ENCODE measurements at regions not wholly inside any gene's neighbourhood (a gene's known extent, or its start where the extent isn't known, plus 50 kb on each side); places are given as distances from the start of the nearest gene placed in this dataset.

DNA sequence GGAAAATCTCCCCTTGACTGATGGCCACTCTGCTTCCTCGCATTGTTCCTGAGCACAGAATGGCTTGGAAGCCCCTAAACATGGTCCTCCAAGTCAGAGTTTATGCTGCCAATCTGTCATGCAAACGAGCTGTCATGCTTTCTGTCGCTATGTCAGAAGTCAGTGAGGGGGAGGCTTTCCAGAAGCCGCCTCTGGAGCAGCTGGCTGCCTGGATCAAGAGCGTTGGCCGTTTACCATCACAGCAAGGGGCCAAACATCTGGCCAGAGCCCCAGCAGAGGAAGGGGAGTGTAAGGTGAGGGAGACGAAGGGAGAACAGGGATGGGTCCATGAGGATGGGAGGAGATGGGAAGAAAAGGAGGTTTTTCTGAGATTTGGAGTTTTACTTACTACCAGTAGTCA is 372.6 kb upstream of the NR2F2 start:
- POLR2A ChIA-PET = no interaction called here
- no peak for DNase-seq

DNA sequence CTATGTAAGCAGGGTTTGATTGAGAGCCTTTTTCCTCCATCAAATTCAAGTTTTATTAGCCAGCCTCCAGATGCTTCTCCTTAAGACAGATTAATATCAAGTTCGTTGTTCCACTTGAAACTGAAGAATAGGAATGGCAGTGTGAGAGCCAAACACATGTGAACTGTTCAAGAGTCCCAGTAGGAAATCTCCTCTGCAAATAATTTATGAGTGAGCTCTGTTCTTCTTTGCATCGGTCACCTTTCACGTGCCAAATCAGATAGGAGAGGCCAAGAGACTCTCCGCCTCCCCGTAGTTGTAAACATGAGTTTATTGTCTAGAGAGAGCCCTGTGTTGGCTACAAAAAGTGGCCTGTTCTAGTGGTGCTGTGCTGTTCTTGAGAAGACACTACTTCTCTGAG is 372.1 kb upstream of the NR2F2 start:
- no peak overlapping the region for H3K9ac ChIP-seq
- H3K9me2 ChIP-seq = no peaks in the 10 kb centered on the region
- H4K20me1 ChIP-seq (ENCODE audit: insufficient read depth) = no peaks in the 10 kb centered on the region
- no peaks in the 10 kb centered on the region for H3K27me3 ChIP-seq (ENCODE audit: insufficient read depth)
- WGBS (ENCODE audit: low lambda C conversion rate) = 24% methylated on average over 5 of the region's 5 CpGs
- POLR2A ChIA-PET = no interaction called here
- no peaks in the 10 kb centered on the region for H3K9me3 ChIP-seq
- H3K4me2 ChIP-seq = no peak overlapping the region
- H3K79me2 ChIP-seq (ENCODE audit: insufficient read depth) = no peaks in the 10 kb centered on the region
- DNase-seq = no peak
- CTCF ChIA-PET = no interaction called here
- H3K4me3 ChIP-seq (ENCODE audit: low read depth in 2 of 2, low read length in 1 of 2) = no peak overlapping the region
- no peak overlapping the region for H2AFZ ChIP-seq (ENCODE audit: low read depth)
- no peaks in the 10 kb centered on the region for H3K36me3 ChIP-seq (replicated peaks in 1 of 2; ENCODE audit: control insufficient read depth in 1 of 2, insufficient read depth in 2 of 2, low read length in 1 of 2)
- no peaks in the 10 kb centered on the region for H3K4me1 ChIP-seq (ENCODE audit: control insufficient read depth in 1 of 2, insufficient read depth in 2 of 2, low read depth in 1 of 2, low read length in 1 of 2)
- no peak overlapping the region for H3K27ac ChIP-seq (ENCODE audit: low read depth in 2 of 2, low read length in 1 of 2)
- no peaks in the 10 kb centered on the region for H3F3A ChIP-seq (replicated peaks; ENCODE audit: insufficient read depth)
- no peak for TF ChIP-seq JUND (IDR thresholded peaks at IDR 0.05)
- no peak for TF ChIP-seq TEAD4 (IDR thresholded peaks at IDR 0.05; ENCODE audit: borderline replicate concordance, insufficient read depth)
- no peak for TF ChIP-seq TAF1 (IDR thresholded peaks at IDR 0.05; ENCODE audit: borderline replicate concordance, low read depth, low read length)
- no peak for TF ChIP-seq ELF1 (IDR thresholded peaks at IDR 0.05)
- no peak for TF ChIP-seq GATA2 (CRISPR knock-in tag; IDR thresholded peaks at IDR 0.05)
- TF ChIP-seq RFX5 (IDR thresholded peaks at IDR 0.05; ENCODE audit: low read length) = no peak
- TF ChIP-seq YY1 (IDR thresholded peaks at IDR 0.05; ENCODE audit: low read depth) = no peak
- no peak for TF ChIP-seq MXI1 (IDR thresholded peaks at IDR 0.05; ENCODE audit: low read depth, low read length)
- TF ChIP-seq, protein P1, sequence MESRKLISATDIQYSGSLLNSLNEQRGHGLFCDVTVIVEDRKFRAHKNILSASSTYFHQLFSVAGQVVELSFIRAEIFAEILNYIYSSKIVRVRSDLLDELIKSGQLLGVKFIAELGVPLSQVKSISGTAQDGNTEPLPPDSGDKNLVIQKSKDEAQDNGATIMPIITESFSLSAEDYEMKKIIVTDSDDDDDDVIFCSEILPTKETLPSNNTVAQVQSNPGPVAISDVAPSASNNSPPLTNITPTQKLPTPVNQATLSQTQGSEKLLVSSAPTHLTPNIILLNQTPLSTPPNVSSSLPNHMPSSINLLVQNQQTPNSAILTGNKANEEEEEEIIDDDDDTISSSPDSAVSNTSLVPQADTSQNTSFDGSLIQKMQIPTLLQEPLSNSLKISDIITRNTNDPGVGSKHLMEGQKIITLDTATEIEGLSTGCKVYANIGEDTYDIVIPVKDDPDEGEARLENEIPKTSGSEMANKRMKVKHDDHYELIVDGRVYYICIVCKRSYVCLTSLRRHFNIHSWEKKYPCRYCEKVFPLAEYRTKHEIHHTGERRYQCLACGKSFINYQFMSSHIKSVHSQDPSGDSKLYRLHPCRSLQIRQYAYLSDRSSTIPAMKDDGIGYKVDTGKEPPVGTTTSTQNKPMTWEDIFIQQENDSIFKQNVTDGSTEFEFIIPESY (IDR thresholded peaks at IDR 0.05; ENCODE audit: borderline replicate concordance, low read depth) = no peak
- TF ChIP-seq EP300 (IDR thresholded peaks at IDR 0.05; ENCODE audit: borderline replicate concordance in 1 of 2, low read depth in 1 of 2, low read length in 1 of 2) = no peak
- no peak for TF ChIP-seq CHD2 (IDR thresholded peaks at IDR 0.05; ENCODE audit: low read length, partially characterized antibody)
- no peak for TF ChIP-seq MEF2A (IDR thresholded peaks at IDR 0.05; ENCODE audit: borderline replicate concordance, low read depth)
- TF ChIP-seq POLR2AphosphoS5 (IDR thresholded peaks at IDR 0.05; ENCODE audit: low read depth, low read length) = no peak
- TF ChIP-seq, protein P2, sequence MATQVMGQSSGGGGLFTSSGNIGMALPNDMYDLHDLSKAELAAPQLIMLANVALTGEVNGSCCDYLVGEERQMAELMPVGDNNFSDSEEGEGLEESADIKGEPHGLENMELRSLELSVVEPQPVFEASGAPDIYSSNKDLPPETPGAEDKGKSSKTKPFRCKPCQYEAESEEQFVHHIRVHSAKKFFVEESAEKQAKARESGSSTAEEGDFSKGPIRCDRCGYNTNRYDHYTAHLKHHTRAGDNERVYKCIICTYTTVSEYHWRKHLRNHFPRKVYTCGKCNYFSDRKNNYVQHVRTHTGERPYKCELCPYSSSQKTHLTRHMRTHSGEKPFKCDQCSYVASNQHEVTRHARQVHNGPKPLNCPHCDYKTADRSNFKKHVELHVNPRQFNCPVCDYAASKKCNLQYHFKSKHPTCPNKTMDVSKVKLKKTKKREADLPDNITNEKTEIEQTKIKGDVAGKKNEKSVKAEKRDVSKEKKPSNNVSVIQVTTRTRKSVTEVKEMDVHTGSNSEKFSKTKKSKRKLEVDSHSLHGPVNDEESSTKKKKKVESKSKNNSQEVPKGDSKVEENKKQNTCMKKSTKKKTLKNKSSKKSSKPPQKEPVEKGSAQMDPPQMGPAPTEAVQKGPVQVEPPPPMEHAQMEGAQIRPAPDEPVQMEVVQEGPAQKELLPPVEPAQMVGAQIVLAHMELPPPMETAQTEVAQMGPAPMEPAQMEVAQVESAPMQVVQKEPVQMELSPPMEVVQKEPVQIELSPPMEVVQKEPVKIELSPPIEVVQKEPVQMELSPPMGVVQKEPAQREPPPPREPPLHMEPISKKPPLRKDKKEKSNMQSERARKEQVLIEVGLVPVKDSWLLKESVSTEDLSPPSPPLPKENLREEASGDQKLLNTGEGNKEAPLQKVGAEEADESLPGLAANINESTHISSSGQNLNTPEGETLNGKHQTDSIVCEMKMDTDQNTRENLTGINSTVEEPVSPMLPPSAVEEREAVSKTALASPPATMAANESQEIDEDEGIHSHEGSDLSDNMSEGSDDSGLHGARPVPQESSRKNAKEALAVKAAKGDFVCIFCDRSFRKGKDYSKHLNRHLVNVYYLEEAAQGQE (IDR thresholded peaks at IDR 0.05; ENCODE audit: low read depth, low read length) = no peak
- TF ChIP-seq NFIC (IDR thresholded peaks at IDR 0.05; ENCODE audit: borderline replicate concordance) = no peak
- TF ChIP-seq NRF1 (IDR thresholded peaks at IDR 0.05; ENCODE audit: low read depth, low read length) = no peak

More for the DNA sequence above, 372.6 kb upstream of the NR2F2 start:
- no peaks in the 10 kb centered on the region for H3K27me3 ChIP-seq (ENCODE audit: insufficient read depth)
- no peaks in the 10 kb centered on the region for H3K9me3 ChIP-seq
- no peak overlapping the region for H2AFZ ChIP-seq (ENCODE audit: low read depth)
- H3K27ac ChIP-seq (ENCODE audit: low read depth in 2 of 2, low read length in 1 of 2) = no peak overlapping the region
- H4K20me1 ChIP-seq (ENCODE audit: insufficient read depth) = no peaks in the 10 kb centered on the region
- TF ChIP-seq NRF1 (IDR thresholded peaks at IDR 0.05; ENCODE audit: low read depth, low read length) (no peak), MXI1 (IDR thresholded peaks at IDR 0.05; ENCODE audit: low read depth, low read length) (no peak)
- TF ChIP-seq, protein P3, sequence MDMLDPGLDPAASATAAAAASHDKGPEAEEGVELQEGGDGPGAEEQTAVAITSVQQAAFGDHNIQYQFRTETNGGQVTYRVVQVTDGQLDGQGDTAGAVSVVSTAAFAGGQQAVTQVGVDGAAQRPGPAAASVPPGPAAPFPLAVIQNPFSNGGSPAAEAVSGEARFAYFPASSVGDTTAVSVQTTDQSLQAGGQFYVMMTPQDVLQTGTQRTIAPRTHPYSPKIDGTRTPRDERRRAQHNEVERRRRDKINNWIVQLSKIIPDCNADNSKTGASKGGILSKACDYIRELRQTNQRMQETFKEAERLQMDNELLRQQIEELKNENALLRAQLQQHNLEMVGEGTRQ (IDR thresholded peaks at IDR 0.05; ENCODE audit: borderline replicate concordance, low read depth, low read length) = no peak
- CTCF ChIA-PET = no interaction called here
- H3K36me3 ChIP-seq (replicated peaks in 1 of 2; ENCODE audit: control insufficient read depth in 1 of 2, insufficient read depth in 2 of 2, low read length in 1 of 2) = no peaks in the 10 kb centered on the region
- H3F3A ChIP-seq (replicated peaks; ENCODE audit: insufficient read depth) = no peaks in the 10 kb centered on the region
- H3K79me2 ChIP-seq (ENCODE audit: insufficient read depth) = no peaks in the 10 kb centered on the region
- no peak overlapping the region for H3K4me2 ChIP-seq
- no peak overlapping the region for H3K4me3 ChIP-seq (ENCODE audit: low read depth in 2 of 2, low read length in 1 of 2)
- no peaks in the 10 kb centered on the region for H3K9me2 ChIP-seq
- 16% methylated on average over 7 of the region's 7 CpGs for WGBS (ENCODE audit: low lambda C conversion rate)
- no peak overlapping the region for H3K9ac ChIP-seq
- H3K4me1 ChIP-seq (ENCODE audit: control insufficient read depth in 1 of 2, insufficient read depth in 2 of 2, low read depth in 1 of 2, low read length in 1 of 2) = no peaks in the 10 kb centered on the region
